ENCODE measurements at regions not wholly inside any gene's neighbourhood (a gene's known extent, or its start where the extent isn't known, plus 50 kb on each side); places are given as distances from the start of the nearest gene placed in this dataset.

DNA sequence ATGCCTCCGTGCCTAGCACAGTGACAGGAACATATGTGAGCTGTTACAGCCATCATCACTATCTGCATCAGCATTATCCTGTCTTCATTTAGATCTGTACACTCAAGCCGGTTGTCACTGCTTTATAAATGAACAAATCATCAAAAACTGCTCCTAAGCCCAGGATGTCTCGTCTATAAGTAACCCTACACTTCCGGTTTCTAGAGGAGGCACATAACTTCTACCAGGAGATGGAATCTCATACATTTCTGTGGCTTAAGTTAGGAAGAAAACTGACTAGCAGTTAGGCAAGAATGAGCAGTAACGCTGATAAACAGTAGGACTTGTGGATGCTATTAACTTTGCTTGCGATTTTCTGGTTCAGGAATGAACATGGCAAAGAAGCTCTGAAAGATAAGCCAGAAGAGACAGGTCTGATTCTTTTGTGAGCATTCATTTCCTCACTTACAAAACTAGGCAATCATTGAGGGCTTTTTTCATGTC, 1199.2 kb downstream of the SORCS3 start:
- TF ChIP-seq, protein P1, sequence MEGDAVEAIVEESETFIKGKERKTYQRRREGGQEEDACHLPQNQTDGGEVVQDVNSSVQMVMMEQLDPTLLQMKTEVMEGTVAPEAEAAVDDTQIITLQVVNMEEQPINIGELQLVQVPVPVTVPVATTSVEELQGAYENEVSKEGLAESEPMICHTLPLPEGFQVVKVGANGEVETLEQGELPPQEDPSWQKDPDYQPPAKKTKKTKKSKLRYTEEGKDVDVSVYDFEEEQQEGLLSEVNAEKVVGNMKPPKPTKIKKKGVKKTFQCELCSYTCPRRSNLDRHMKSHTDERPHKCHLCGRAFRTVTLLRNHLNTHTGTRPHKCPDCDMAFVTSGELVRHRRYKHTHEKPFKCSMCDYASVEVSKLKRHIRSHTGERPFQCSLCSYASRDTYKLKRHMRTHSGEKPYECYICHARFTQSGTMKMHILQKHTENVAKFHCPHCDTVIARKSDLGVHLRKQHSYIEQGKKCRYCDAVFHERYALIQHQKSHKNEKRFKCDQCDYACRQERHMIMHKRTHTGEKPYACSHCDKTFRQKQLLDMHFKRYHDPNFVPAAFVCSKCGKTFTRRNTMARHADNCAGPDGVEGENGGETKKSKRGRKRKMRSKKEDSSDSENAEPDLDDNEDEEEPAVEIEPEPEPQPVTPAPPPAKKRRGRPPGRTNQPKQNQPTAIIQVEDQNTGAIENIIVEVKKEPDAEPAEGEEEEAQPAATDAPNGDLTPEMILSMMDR (IDR thresholded peaks at IDR 0.05), result no peak
- TF ChIP-seq EZH2 (IDR thresholded peaks at IDR 0.05; ENCODE audit: borderline replicate concordance, insufficient read depth, low read depth, low read length, poor library complexity, severe bottlenecking), result no peak

Measured in B cell (primary cell).